HepG2 (cell line): ENCODE measurements at regions not wholly inside any gene's neighbourhood (a gene's known extent, or its start where the extent isn't known, plus 50 kb on each side); places are given as distances from the start of the nearest gene placed in this dataset.

Experiments used
- ATAC-seq: fragments of 200-7000 bp; cut with Tn5 transposase; 3 replicates; pipeline ENCODE4 v1.9.1; 2020; ENCODE audit warnings: mild to moderate bottlenecking, moderate library complexity
- BruUV-seq: library from RNA; stranded (reverse); fragments of 400-500 nt; replicated peaks from 2 replicates; lab custom pipeline; 2021; lab: Mats Ljungman, UMichigan
- CTCF ChIA-PET: fragments of 300-600 bp; formaldehyde crosslinking; extraction: SDS; loops from one replicate; lab custom pipeline; 2021; ENCODE audit warnings: low total read pairs, inconsistent platforms, low intra/inter-chr PET ratio; lab: Yijun Ruan, JAX
- POLR2A ChIA-PET: fragments of 350-600 bp; sonication (Branson Sonifier 250); formaldehyde crosslinking; loops from one replicate; lab custom pipeline; 2020; ENCODE audit warnings: antibody characterized with exemption, inconsistent platforms; lab: Yijun Ruan, JAX
- DNase-seq: peaks from one replicate; pipeline ENCODE4 v3.0.0-alpha.2; 2015; ENCODE audit warnings: low spot score
- FAIRE-seq: peaks from 3 replicates; lab custom pipeline; 2011; peaks lifted over from hg19 to GRCh38; lab: Jason Lieb, UNC
- H2AFZ ChIP-seq: one replicate; pipeline ENCODE4 v1.6.1; 2011; ENCODE audit warnings: low read length, inconsistent platforms
- H3K27ac ChIP-seq: fragments of 300-600 bp; 3 replicates; pipeline ENCODE4 v1.8.0; 2011; ENCODE audit warnings: mixed run types, mild to moderate bottlenecking, mixed read lengths, low read length, inconsistent platforms; ENCODE audit not compliant: insufficient read depth; ENCODE audit errors: extremely low read length
- H3K27me3 ChIP-seq, 2 experiments: fragments of 200-600 bp in 1 of 2; 2 replicates in 1 of 2; 3 replicates in 1 of 2; pipeline versions ENCODE4 v1.6.0 to v1.8.0; 2011; ENCODE audit warnings: low read length in 2 of 2, mild to moderate bottlenecking in 2 of 2, moderate library complexity in 2 of 2, inconsistent platforms in 1 of 2; ENCODE audit not compliant: insufficient read depth in 2 of 2, control insufficient read depth in 1 of 2
- H3K36me3 ChIP-seq, 2 experiments: fragments of 200-600 bp in 1 of 2; replicated peaks in 1 of 2; 2 replicates in 1 of 2; 3 replicates in 1 of 2; pipeline versions ENCODE4 v1.5.1 to v1.8.0; 2011; ENCODE audit warnings: low read length in 2 of 2, inconsistent platforms in 1 of 2; ENCODE audit not compliant: insufficient read depth in 2 of 2, control insufficient read depth in 1 of 2
- H3K4me1 ChIP-seq: 2 replicates; pipeline ENCODE4 v1.5.1; 2012; ENCODE audit warnings: low read length, inconsistent platforms; ENCODE audit not compliant: insufficient read depth
- H3K4me2 ChIP-seq: 2 replicates; pipeline ENCODE4 v1.6.0; 2011; ENCODE audit warnings: low read depth, low read length, inconsistent platforms
- H3K4me3 ChIP-seq, 3 experiments: fragments of 200-600 bp in 1 of 3; sonication (generic), shearing (Covaris generic) in 1 of 3; replicated peaks in 1 of 3; 2 replicates each; pipeline ENCODE4 v1.5.1; 2011 to 2016; ENCODE audit warnings: low read length in 3 of 3, inconsistent platforms in 2 of 3, low read depth in 2 of 3, mild to moderate bottlenecking in 2 of 3, control low read depth in 1 of 3, mixed read lengths in 1 of 3; ENCODE audit not compliant: insufficient read depth in 1 of 3
- H3K79me2 ChIP-seq: one replicate; pipeline ENCODE4 v1.6.1; 2011; ENCODE audit warnings: low read length, inconsistent platforms; ENCODE audit not compliant: insufficient read depth
- H3K9ac ChIP-seq: 2 replicates; pipeline ENCODE4 v1.6.0; 2011; ENCODE audit warnings: mild to moderate bottlenecking, low read depth, low read length, inconsistent platforms; ENCODE audit not compliant: insufficient read depth
- H3K9me3 ChIP-seq: 2 replicates; pipeline ENCODE4 v1.5.1; 2012; ENCODE audit warnings: mild to moderate bottlenecking, low read length
- H4K20me1 ChIP-seq: 2 replicates; pipeline ENCODE4 v1.6.0; 2011; ENCODE audit warnings: inconsistent platforms, mild to moderate bottlenecking, low read length, moderate library complexity; ENCODE audit not compliant: insufficient read depth
- CHD2 ChIP-seq: IDR thresholded peaks from 2 replicates; pipeline ENCODE4 v1.6.1; 2011; ENCODE audit warnings: low read depth, low read length, improper control_type of control experiment
- ELF1 ChIP-seq: sonication (generic); formaldehyde crosslinking; IDR thresholded peaks from 2 replicates; pipeline ENCODE4 v1.4.0; 2020; ENCODE audit warnings: missing genetic modification reagents
- MNT ChIP-seq: fragments of 450-650 bp; IDR thresholded peaks from 2 replicates; pipeline ENCODE4 v1.6.1; 2016
- NBN ChIP-seq: fragments of 450-650 bp; conservative IDR thresholded peaks from 2 replicates; pipeline ENCODE4 v1.6.1; 2017
- SMAD9 ChIP-seq: sonication (generic); formaldehyde crosslinking; IDR thresholded peaks from 2 replicates; pipeline ENCODE4 v1.5.1; 2020; ENCODE audit warnings: mild to moderate bottlenecking, missing genetic modification reagents
- ZFP36 ChIP-seq: fragments of 150-350 bp; IDR thresholded peaks from 2 replicates; pipeline ENCODE4 v1.6.1; 2018; ENCODE audit warnings: borderline replicate concordance, low read length, low read depth; ENCODE audit not compliant: partially characterized antibody
- ZFP36L2 ChIP-seq: sonication (generic); formaldehyde crosslinking; IDR thresholded peaks from 2 replicates; pipeline ENCODE4 v1.4.0; 2020; ENCODE audit warnings: missing genetic modification reagents
- ZMAT5 ChIP-seq: sonication (generic); formaldehyde crosslinking; IDR thresholded peaks from 2 replicates; pipeline ENCODE4 v1.5.0; 2020; ENCODE audit warnings: mild to moderate bottlenecking, low read depth, missing genetic modification reagents, borderline replicate concordance
- ZNF350 ChIP-seq: sonication (generic); formaldehyde crosslinking; IDR thresholded peaks from 2 replicates; pipeline ENCODE4 v1.4.0; 2020; ENCODE audit warnings: mild to moderate bottlenecking, low read depth, missing genetic modification reagents, borderline replicate concordance
- ZNF510 ChIP-seq: sonication (generic); formaldehyde crosslinking; IDR thresholded peaks from 2 replicates; pipeline ENCODE4 v1.4.0; 2020; ENCODE audit warnings: low read depth, mild to moderate bottlenecking, missing genetic modification reagents
- ZNF616 ChIP-seq: sonication (generic); formaldehyde crosslinking; IDR thresholded peaks from 2 replicates; pipeline ENCODE4 v1.5.0; 2020; ENCODE audit warnings: low read depth, mild to moderate bottlenecking, missing genetic modification reagents
- WGBS: methylation state at CpG from one replicate; pipeline ENCODE4 v1.1.6; 2017; ENCODE audit warnings: low lambda C conversion rate; 5-methylcytosine and 5-hydroxymethylcytosine counted together
- in situ Hi-C: cut with HindIII; loops from 2 replicates; pipeline ENCODE4 v1.10.0; 2017; ENCODE audit warnings: low pct_unique_long_range_greater_than_20kb; ENCODE audit not compliant: extremely low pct_ligation_motif_present
- intact Hi-C: fragments of 100-400 bp; cut with micrococcal nuclease; formaldehyde crosslinking; loops from one replicate; pipeline ENCODE4 v1.10.0; 2022; ENCODE audit not compliant: unreplicated experiment

GRCh38 chr5:146940295-146940694 is 61.7 kb upstream of the PPP2R2B start:
- intact Hi-C loops: no loop called here
- CTCF ChIA-PET: no interaction called here

More at GRCh38 chr5:146940295-146940694, 61.7 kb upstream of the PPP2R2B start:
- Histone ChIP-seq H3K27ac (no peak overlapping the region), H3K27me3 (no peaks in the 10 kb centered on the region), H3K79me2 (no peaks in the 10 kb centered on the region), H2AFZ (no peak overlapping the region), H3K36me3 (no peaks in the 10 kb centered on the region), H3K4me1 (peaks cover 7% of the 10 kb centered on the region), H3K9ac (no peak overlapping the region), H3K9me3 (no peaks in the 10 kb centered on the region), H4K20me1 (no peaks in the 10 kb centered on the region), H3K4me3 (no peak overlapping the region), H3K4me2 (no peak overlapping the region)
- FAIRE-seq: no peak
- POLR2A ChIA-PET: no interaction called here
- no peak for TF ChIP-seq ZFP36
- no peak for TF ChIP-seq ZFP36L2 (CRISPR knock-in tag)
- no peak for TF ChIP-seq MNT
- no peak for TF ChIP-seq NBN
- no peak for TF ChIP-seq ZMAT5
- TF ChIP-seq ZNF616 (CRISPR knock-in tag): no peak
- TF ChIP-seq ZNF350: no peak
- TF ChIP-seq SMAD9 (CRISPR knock-in tag): no peak
- no peak for TF ChIP-seq ELF1 (CRISPR knock-in tag)
- no peak for TF ChIP-seq ZNF510 (CRISPR knock-in tag)
- no peak for TF ChIP-seq CHD2
- in situ Hi-C loops: no loop called here
- DNase-seq: no peak
- BruUV-seq: no TSS peak
- 31% methylated on average over 2 of the region's 2 CpGs for WGBS
- no peak for ATAC-seq
